Neural cell (in vitro differentiated cells): ENCODE measurements at regions not wholly inside any gene's neighbourhood (a gene's known extent, or its start where the extent isn't known, plus 50 kb on each side); places are given as distances from the start of the nearest gene placed in this dataset.

ENCODE experiments used
- H2AFZ ChIP-seq: fragments of 200-600, 300-800 bp; sonication (generic), shearing (Covaris generic); 2 replicates; pipeline ENCODE4 v1.6.0; 2014; ENCODE audit warnings: low read depth, mild to moderate bottlenecking, antibody characterized with exemption, low read length, moderate library complexity
- H3F3A ChIP-seq: fragments of 200-600 bp; shearing (Covaris generic); 2 replicates; pipeline ENCODE4 v1.6.1; 2016; ENCODE audit warnings: mild to moderate bottlenecking, moderate library complexity, mixed read lengths, antibody characterized with exemption, low read length; ENCODE audit not compliant: insufficient read depth, poor library complexity, severe bottlenecking
- H3K27ac ChIP-seq: fragments of 200-600, 300-800 bp; sonication (generic), shearing (Covaris generic); 2 replicates; pipeline ENCODE4 v1.5.1; 2014; ENCODE audit warnings: mild to moderate bottlenecking, low read length, moderate library complexity
- H3K27me3 ChIP-seq: fragments of 300-800, 200-600 bp; sonication (generic), shearing (Covaris generic); 2 replicates; pipeline ENCODE4 v1.6.0; 2014; ENCODE audit warnings: mild to moderate bottlenecking, low read depth, low read length, moderate library complexity; ENCODE audit not compliant: insufficient read depth
- H3K36me3 ChIP-seq: fragments of 300-800, 200-600 bp; sonication (generic), shearing (Covaris generic); 2 replicates; pipeline ENCODE4 v1.5.1; 2014; ENCODE audit warnings: mild to moderate bottlenecking, antibody characterized with exemption, low read length, moderate library complexity; ENCODE audit not compliant: insufficient read depth
- H3K4me2 ChIP-seq: fragments of 300-800, 200-600 bp; sonication (generic), shearing (Covaris generic); 2 replicates; pipeline ENCODE4 v1.6.0; 2014; ENCODE audit warnings: mild to moderate bottlenecking, low read length
- H3K4me3 ChIP-seq: fragments of 300-800, 200-600 bp; sonication (generic), shearing (Covaris generic); 2 replicates; pipeline ENCODE4 v1.5.1; 2014; ENCODE audit warnings: mild to moderate bottlenecking, low read length, moderate library complexity
- H3K79me2 ChIP-seq: fragments of 200-600 bp; shearing (Covaris generic); replicated peaks from 2 replicates; pipeline ENCODE4 v1.6.0; 2014; ENCODE audit warnings: mild to moderate bottlenecking, low read length, moderate library complexity; ENCODE audit not compliant: insufficient read depth
- H3K9ac ChIP-seq: fragments of 300-800, 200-600 bp; sonication (generic), shearing (Covaris generic); 2 replicates; pipeline ENCODE4 v1.6.1; 2016; ENCODE audit warnings: mild to moderate bottlenecking, low read length, mixed read lengths
- H3K9me2 ChIP-seq: fragments of 200-600 bp; shearing (Covaris generic); 2 replicates; pipeline ENCODE4 v1.6.1; 2016; ENCODE audit warnings: mild to moderate bottlenecking, low read length, mixed read lengths; ENCODE audit not compliant: insufficient read depth
- H3K9me3 ChIP-seq: fragments of 200-600, 300-800 bp; sonication (generic), shearing (Covaris generic); 2 replicates; pipeline ENCODE4 v1.6.1; 2016; ENCODE audit warnings: mild to moderate bottlenecking, mixed run types, low read length, moderate library complexity, mixed read lengths
- H4K20me1 ChIP-seq: fragments of 200-600 bp; shearing (Covaris generic); 2 replicates; pipeline ENCODE4 v1.6.1; 2016; ENCODE audit warnings: mild to moderate bottlenecking, mixed run types; ENCODE audit not compliant: insufficient read depth
- EP300 ChIP-seq: fragments of 450-650 bp; conservative IDR thresholded peaks from 2 replicates; pipeline ENCODE4 v1.6.1; 2014; ENCODE audit warnings: antibody characterized with exemption, mild to moderate bottlenecking, moderate library complexity; ENCODE audit not compliant: poor library complexity, severe bottlenecking
- EZH2 ChIP-seq: fragments of 200-600, 300-800 bp; shearing (Covaris generic), sonication (generic); IDR thresholded peaks from 2 replicates; pipeline ENCODE4 v1.6.1; 2014; ENCODE audit warnings: antibody characterized with exemption, low read length, borderline replicate concordance, mild to moderate bottlenecking; ENCODE audit not compliant: insufficient read depth, poor library complexity, severe bottlenecking
- MXI1 ChIP-seq: fragments of 450-650 bp; conservative IDR thresholded peaks from 2 replicates; pipeline ENCODE4 v1.6.1; 2014; ENCODE audit warnings: antibody characterized with exemption, mild to moderate bottlenecking; ENCODE audit not compliant: poor library complexity, severe bottlenecking
- POLR2AphosphoS5 ChIP-seq: IDR thresholded peaks from 2 replicates; pipeline ENCODE4 v1.6.1; 2012
- RAD21 ChIP-seq: fragments of 450-650 bp; conservative IDR thresholded peaks from 2 replicates; pipeline ENCODE4 v1.6.1; 2014; ENCODE audit warnings: antibody characterized with exemption, mild to moderate bottlenecking, moderate library complexity
- REST ChIP-seq: IDR thresholded peaks from 2 replicates; pipeline ENCODE4 v1.6.1; 2012; ENCODE audit warnings: borderline replicate concordance
- SMC3 ChIP-seq: fragments of 450-650 bp; conservative IDR thresholded peaks from 2 replicates; pipeline ENCODE4 v1.6.1; 2014; ENCODE audit warnings: antibody characterized with exemption, mild to moderate bottlenecking, moderate library complexity; ENCODE audit not compliant: poor library complexity
- TAF1 ChIP-seq: IDR thresholded peaks from 2 replicates; pipeline ENCODE4 v1.6.1; 2012; ENCODE audit warnings: low read depth
- TF ChIP-seq, protein P1 (sequence below): fragments of 450-650 bp; IDR thresholded peaks from 2 replicates; pipeline ENCODE4 v1.5.1; 2014; ENCODE audit warnings: antibody characterized with exemption, mild to moderate bottlenecking, moderate library complexity; ENCODE audit not compliant: poor library complexity, severe bottlenecking

DNA sequence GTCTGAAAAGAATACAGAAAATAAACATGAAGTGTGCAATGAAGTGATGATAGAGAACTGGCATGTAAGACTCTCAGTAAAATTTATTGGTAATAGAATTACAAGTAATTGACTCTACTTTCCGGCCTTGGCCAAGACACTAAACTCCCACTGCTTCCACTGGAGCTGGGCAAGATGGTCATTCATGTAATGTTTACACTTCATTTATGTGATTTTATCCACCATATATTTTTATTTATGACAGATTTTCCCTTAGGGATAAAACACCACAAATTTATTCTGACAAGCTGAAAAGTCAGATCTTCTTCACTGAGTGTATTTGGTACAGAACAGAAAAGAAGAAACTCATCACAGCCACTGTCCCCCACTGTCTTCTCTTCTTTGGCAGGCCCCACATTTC, 191.9 kb downstream of the SLC39A8 start:
- Histone ChIP-seq H3K36me3 (no peaks in the 10 kb centered on the region), H3K9ac (no peak overlapping the region), H3K27me3 (no peaks in the 10 kb centered on the region), H3K79me2 (no peaks in the 10 kb centered on the region), H3K27ac (no peak overlapping the region), H3K4me2 (no peak overlapping the region), H3K9me3 (no peaks in the 10 kb centered on the region), H3K9me2 (no peaks in the 10 kb centered on the region), H3K4me3 (no peak overlapping the region), H3F3A (no peaks in the 10 kb centered on the region), H4K20me1 (no peaks in the 10 kb centered on the region), H2AFZ (no peak overlapping the region)
- TF ChIP-seq REST: no peak
- no peak for TF ChIP-seq SMC3
- TF ChIP-seq, protein P1, sequence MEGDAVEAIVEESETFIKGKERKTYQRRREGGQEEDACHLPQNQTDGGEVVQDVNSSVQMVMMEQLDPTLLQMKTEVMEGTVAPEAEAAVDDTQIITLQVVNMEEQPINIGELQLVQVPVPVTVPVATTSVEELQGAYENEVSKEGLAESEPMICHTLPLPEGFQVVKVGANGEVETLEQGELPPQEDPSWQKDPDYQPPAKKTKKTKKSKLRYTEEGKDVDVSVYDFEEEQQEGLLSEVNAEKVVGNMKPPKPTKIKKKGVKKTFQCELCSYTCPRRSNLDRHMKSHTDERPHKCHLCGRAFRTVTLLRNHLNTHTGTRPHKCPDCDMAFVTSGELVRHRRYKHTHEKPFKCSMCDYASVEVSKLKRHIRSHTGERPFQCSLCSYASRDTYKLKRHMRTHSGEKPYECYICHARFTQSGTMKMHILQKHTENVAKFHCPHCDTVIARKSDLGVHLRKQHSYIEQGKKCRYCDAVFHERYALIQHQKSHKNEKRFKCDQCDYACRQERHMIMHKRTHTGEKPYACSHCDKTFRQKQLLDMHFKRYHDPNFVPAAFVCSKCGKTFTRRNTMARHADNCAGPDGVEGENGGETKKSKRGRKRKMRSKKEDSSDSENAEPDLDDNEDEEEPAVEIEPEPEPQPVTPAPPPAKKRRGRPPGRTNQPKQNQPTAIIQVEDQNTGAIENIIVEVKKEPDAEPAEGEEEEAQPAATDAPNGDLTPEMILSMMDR: no peak
- no peak for TF ChIP-seq TAF1
- TF ChIP-seq MXI1: no peak
- no peak for TF ChIP-seq EP300

DNA sequence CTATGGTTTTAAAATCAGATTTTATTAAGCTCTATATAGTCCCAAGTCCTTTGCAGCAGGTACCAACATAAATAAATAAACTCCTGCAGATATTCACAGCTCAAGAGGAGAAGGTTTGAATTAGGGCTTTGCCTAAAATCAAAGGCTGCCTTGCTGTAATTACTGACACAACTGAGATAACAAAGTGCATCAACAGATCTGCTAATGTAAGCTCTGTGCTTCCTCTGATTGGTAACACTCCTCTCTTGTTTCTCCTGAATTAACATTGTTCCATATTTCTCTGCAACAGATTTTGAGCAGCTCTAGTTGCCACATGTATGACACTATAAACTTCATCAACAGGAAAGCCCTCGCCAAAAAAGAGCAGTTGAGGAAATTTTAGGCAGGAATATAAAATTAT, 193.6 kb downstream of the SLC39A8 start:
- H3K9me3 ChIP-seq: no peaks in the 10 kb centered on the region
- H3K4me3 ChIP-seq: no peak overlapping the region
- H3F3A ChIP-seq: no peaks in the 10 kb centered on the region
- H3K9ac ChIP-seq: no peak overlapping the region
- H3K9me2 ChIP-seq: no peaks in the 10 kb centered on the region
- H3K36me3 ChIP-seq: no peaks in the 10 kb centered on the region
- H4K20me1 ChIP-seq: no peaks in the 10 kb centered on the region
- H3K27ac ChIP-seq: no peak overlapping the region
- H3K27me3 ChIP-seq: no peaks in the 10 kb centered on the region
- no peak overlapping the region for H2AFZ ChIP-seq
- no peak overlapping the region for H3K4me2 ChIP-seq
- TF ChIP-seq RAD21 (no peak), POLR2AphosphoS5 (no peak), EP300 (no peak), TAF1 (no peak), MXI1 (no peak), REST (no peak), SMC3 (no peak), EZH2 (no peak)
- TF ChIP-seq, protein P1: no peak
- no peaks in the 10 kb centered on the region for H3K79me2 ChIP-seq
